AG09319 (cell line): ENCODE measurements at regions not wholly inside any gene's neighbourhood (a gene's known extent, or its start where the extent isn't known, plus 50 kb on each side); places are given as distances from the start of the nearest gene placed in this dataset.

Source experiments
- DNase-seq: peaks from one replicate; pipeline ENCODE4 v3.0.0-alpha.2; 2010; ENCODE audit warnings: low read depth; ENCODE audit errors: extremely low read depth
- TF ChIP-seq, protein P1 (sequence below): IDR thresholded peaks from 2 replicates; pipeline ENCODE4 v1.5.1; 2011; ENCODE audit warnings: low read depth, mild to moderate bottlenecking, inconsistent platforms, low read length, moderate library complexity

DNA sequence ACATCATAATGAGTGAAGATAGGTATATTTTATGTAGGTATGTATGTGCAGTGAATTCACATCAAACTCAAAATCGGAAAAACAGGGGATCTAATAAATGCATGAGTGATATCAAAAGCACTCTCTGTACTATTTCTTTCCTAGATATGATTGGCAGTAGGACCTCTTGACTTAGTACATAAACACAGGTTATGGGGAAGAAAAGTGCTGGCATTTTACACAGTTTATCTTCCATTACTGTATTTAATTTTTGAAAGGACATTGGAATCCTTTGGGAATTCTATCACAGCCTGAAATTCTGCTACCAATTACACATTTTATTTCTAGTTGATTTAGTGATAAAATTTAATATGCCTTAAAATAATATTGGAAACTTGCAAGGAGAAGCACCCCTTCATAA lies 470.5 kb upstream of the ONECUT1 start:
- no peak for DNase-seq
- TF ChIP-seq, protein P1, sequence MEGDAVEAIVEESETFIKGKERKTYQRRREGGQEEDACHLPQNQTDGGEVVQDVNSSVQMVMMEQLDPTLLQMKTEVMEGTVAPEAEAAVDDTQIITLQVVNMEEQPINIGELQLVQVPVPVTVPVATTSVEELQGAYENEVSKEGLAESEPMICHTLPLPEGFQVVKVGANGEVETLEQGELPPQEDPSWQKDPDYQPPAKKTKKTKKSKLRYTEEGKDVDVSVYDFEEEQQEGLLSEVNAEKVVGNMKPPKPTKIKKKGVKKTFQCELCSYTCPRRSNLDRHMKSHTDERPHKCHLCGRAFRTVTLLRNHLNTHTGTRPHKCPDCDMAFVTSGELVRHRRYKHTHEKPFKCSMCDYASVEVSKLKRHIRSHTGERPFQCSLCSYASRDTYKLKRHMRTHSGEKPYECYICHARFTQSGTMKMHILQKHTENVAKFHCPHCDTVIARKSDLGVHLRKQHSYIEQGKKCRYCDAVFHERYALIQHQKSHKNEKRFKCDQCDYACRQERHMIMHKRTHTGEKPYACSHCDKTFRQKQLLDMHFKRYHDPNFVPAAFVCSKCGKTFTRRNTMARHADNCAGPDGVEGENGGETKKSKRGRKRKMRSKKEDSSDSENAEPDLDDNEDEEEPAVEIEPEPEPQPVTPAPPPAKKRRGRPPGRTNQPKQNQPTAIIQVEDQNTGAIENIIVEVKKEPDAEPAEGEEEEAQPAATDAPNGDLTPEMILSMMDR, result no peak

DNA sequence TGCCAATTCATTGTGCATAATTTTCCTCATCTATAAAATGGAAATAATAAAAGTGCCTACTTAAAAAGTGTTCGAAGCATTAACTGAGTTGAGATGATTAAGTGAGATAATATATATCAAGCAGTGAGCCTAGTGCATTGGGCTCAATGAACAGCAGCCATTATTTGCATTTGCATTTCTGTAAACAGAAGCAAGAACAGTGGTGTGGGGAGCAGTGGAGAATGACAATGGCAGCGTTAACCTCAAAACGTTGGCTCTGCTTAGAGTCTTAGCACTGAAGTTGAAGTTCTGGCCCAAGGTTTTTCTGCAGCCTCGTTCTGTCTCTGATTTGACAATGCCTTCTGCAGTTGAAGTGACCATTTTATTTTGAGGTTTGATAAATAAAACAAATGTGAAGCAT lies 466.3 kb upstream of the ONECUT1 start:
- DNase-seq, result no peak
- TF ChIP-seq, protein P1, result no peak

DNA sequence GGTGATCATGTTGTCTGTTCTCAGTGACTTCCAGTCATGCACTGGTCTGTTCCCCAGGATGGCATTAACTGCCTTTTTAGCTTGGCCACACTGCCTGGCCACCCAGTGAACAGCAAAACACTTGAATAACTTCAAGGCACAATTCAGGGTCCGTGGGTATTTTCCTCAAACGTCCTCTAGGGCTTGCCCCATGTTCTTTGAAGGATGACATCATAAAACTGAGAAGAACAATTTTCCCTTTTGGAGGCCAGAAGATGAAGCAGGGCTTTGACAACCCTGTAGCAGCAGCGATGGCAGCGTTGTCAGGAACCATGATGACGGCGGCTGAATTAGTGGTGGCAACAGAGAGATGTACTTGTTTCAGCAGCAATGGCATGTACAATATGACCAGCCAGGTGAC lies 465.9 kb upstream of the ONECUT1 start:
- DNase-seq, result no peak
- TF ChIP-seq, protein P1, result no peak

DNA sequence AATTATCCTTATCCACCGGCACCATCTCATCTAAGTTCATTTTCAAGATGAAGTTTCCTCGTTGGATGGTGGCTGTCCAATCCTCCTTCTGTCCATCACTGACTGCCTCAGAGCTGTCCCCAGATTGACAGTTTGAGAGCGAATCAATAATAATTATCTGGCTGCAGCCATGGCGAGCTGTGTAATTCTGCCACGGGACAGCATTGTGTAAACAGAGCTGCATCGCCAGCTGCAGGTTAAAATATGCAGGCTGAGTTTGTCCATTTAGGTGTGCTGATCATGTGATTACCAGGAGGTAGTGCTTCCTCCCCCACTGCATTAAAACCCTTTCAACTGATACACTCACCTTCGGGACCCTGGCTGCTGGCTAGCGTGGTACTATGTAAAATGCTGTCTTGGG lies 461.9 kb upstream of the ONECUT1 start:
- DNase-seq, result no peak
- TF ChIP-seq, protein P1, result no peak

DNA sequence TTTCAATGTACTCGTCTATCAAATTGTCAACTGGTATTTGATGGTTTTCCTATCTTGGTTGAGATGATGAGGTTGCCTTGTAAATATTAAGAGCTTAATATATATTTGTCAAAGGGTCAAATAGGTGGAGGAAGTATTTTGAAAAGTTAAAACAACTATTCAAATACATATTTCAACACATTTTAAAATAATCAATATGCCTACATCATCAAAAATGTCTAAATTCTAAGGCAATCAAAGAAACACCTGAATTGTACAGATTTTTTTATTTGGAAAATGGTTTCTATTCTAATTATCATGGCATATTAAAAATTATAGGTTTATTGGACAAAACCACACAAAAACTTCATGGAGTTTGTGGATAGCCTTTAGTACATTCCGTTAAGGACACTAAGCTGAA lies 461.4 kb upstream of the ONECUT1 start:
- TF ChIP-seq, protein P1, result no peak
- DNase-seq, result no peak

DNA sequence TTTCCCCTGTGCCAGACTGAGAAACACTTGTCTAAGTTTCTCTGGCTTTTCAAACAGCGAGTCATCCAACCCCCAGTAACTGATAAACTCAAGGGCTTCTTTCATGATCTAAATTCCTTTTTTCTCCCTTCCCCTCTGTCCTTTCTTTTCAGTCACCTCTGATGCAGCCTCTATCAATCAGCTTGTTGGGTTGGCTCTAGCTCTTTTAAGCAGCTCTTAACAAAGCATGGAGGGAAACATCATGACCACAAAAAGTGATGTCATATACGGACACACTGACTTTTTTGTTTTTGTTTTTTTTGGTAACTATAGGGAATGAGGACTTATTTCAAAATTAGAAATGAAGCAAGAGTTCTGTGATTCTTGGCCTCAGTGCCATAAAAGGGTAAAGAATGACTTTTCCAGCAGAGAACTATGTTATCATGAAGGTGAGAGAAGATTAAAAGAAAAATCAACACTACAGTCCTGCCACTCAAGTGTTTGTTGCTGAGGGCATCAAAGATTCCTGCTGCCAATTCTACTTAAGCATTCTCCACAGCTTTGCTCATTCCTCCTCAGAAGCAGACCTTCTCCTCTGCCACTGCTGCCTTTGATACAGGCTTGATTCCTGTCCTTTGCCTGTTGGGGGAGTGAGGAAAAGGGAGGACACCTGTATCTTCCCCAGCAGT lies 457.0 kb upstream of the ONECUT1 start:
- TF ChIP-seq, protein P1, result no peak
- DNase-seq, result no peak

DNA sequence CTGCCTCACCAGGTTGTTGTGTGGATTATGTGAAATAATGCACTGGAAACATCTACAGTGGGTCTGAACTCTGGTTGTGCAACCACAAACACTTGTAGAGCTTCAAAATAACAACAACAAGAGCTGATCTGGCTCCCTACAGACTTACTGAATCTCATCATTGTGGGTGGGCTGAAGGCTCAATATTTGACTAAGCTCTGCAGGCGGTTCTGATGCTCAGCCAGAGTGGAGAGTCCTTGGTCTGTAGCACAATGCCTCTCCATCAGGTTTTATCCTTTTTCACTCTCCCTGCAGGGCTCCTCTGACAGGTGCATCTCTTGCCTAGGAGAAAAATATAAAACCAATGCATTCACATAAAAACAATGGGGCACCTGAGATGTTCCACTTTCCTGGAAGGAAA lies 456.3 kb upstream of the ONECUT1 start:
- no peak for DNase-seq
- TF ChIP-seq, protein P1, result no peak
